Activated CD4-positive, alpha-beta T cell treated with anti-CD3 and anti-CD28 coated beads, Interleukin-2, amount 50 U/mL, for 16 hours (primary cell): ENCODE measurements at regions not wholly inside any gene's neighbourhood (a gene's known extent, or its start where the extent isn't known, plus 50 kb on each side); places are given as distances from the start of the nearest gene placed in this dataset.

Experiments
- DNase-seq: peaks from one replicate; pipeline ENCODE4 v3.0.0-alpha.2; 2020

DNA sequence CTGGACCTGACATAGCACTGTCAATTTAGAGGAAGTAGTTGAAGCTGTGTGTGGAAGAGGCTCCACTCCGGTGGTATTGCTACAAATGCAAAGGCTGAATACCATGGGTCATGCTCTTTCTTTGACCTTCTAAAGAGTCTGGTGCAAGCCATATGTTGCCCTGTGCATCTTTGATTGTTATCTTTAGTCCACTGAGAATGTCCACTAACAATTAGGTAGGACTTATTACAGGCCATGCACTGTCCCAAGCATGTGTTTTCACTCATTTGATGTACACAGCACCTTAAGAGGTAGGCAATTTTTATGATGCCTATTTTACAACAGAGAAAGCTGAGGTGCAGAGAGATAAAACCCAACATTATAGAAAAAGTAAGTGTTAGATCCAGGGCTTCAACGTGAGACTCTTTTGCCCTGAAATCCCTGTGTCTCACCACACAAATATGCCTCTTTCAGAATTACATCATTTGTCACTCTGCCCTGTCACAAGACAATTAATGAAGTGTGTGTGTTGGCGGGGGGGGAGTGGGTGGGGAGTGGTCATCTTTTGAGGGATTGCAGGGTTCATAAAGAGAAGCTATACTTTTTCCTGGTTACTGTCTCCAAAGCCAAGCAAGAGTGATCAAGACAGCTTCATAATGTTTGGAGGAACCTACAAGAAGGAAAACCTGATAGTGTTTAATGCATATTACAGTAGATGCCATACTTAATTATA is 637.6 kb upstream of the IGFBP3 start:
- no peak for DNase-seq

DNA sequence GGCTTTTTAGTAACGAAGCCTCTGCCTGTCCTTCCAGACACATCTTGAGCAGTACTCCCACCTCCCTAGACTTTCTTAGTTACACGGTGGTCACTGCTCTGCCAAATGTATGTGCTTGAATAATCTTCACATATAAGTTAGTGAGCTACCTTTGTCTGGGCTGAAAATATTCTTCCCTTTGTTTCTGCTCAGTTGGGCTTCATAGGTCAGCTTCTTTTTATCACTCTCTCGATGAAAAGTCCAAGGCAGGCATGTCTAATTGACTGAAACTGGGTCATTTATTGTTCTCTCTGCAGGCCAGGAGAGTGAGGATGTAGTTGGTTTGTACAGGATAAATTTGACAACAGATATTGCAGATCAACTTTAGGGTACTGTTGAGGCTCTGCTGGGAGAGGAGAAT is 636.7 kb upstream of the IGFBP3 start:
- no peak for DNase-seq

DNA sequence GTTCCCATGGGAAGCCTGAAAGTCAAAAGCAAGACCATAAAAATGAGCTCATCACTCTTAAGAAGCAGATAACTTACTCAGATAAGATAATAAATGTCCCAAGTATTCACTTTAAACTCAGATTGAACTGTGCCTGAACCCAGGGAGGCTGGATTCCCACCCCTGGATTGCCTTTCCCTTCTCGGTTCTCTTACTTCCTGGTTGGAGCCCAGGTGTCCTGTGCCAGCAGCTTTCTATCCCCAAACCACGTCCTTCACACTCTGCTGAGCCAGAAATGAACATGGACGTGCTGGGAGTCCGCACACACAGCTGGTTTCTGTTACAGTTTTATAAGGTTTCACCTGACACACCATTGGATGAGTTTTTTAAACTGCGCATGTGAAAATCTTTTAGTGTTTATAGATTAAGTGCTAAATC is 636.2 kb upstream of the IGFBP3 start:
- DNase-seq: no peak

DNA sequence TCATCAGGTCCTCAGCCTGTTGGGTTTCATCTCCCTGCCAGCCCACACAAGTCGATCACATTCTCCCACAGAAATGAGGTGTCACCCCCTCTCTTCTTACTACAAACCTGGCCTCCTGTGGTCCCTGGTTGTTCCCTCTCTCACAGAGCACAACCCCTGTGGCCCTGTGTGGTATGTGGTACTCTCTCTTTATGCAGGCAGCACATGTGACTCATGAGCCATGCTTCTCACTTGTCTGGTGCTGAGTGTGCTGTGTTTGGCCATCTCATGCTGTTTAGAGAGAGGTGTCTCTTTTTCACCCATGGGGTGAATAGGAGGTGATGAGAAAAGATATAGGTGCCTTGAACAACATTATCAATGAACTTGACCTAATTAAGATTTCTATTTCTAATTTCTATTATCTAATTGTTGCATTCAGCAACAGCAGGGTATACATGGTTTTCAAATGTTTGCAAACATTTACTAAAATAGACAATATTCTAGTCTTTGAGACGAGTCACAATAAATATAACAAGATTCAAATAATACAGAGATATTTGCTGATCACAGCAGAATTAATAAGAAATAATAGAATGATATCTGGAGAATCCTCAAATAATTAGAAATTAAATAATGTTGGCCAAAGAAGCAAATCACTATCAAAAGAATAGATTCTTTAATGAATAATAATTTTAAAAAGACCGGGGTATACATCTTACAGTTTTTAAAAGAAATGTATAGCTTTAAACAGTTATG is 633.8 kb upstream of the IGFBP3 start:
- no peak for DNase-seq

DNA sequence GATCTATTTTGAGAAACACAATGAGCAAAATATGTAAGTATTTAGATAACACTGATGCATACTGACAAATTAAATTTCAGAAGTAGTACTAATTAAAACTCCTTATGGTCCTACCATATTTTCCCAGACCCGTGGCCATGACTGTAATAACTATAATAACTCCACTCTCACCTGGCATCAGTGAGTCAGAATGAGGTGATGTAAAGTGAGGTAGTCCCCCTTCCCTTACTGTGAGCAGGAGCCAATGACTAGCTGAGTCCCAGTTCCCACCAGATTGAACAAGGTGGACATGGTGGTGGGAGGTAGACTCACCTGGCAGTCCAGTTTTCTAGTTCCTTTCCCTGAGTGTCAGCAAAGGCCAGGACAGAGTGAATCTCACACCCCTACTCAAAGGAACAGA is 630.5 kb upstream of the IGFBP3 start:
- DNase-seq: no peak

DNA sequence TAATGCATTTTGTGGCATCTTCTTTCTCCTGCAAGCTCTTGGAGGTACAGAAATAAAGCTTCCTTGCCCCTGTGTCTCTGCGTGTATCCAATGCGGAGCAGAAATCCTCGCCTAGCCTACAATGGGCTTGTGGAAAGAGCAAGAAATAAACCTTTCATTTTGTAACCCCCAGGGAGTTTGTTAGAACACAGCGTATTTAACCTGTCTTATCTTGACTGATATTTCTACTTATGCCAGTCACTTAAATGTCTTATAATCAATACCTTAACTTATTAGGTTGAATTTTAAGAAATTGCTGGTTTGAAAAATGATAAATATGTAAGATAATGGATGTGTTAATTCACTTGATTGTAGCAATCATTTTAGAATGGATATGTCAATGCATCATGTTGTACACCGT is 629.8 kb upstream of the IGFBP3 start:
- no peak for DNase-seq

DNA sequence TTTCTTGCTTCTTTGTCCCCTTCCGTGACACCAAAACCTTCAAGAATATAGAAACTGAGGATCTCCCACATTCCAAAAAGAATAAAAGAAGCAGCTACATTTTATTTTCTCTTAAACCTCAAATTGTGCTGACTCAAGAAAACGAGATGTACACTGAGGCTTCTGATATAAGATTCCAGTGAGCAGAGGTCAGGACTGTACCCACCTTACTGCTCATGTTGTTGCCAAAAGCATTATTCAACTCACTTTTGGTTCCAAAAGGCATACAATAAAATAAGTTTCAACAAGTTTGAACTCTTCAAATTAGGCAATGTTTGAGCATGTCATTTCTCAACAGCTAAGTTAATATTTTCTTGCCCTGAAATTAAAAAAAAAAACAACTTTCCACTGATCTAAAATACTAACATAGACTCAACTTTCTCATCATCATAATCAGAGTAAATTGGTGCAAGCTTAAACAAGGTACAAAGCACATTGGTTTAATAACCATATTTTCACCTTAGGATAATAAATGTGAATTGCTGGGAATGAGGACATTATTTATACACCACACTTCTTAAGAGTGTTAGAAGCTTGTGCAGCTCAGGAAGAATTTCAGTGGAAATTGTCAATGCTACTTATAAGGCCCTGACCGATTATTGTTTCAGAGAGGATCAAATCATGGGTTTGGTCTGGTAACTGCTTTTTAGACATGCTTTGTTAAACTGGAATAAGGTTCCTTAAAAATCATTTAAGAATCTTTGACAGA is 629.0 kb upstream of the IGFBP3 start:
- DNase-seq: no peak

DNA sequence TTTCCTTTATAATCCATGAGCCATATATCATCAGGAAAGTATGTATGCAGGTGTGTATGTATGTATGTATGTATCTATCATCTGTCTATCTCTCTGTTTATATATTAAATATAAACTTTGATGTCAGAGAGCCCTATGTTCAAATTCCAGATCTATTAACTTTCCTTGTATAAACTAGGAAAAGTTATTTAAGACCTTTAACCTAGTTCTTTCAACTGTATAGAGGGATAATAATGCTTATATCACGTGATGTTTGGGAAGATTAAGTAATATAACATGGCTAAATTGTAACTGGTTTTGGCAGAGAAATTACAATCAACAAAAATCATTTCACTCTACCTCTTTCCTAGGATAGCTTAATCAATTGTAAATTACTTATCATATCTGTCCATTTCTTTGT is 628.3 kb upstream of the IGFBP3 start:
- no peak for DNase-seq

DNA sequence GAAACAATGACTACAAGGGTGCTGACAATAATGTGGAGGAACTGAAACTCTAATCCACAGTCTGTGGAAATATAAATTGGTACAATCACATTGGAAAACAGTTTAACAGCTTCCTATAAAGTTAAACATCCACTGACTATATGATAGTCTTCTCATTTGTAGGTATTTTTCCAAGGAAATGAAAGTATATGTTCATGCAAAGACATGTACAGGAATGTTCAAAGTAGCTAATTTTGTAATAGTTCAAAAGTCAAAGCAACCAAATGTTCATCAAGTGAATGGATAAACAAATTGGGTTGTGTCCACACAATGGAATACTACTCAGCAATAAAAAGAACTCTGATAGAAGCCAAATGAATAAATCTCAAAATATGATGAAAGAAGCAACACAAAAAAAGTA is 626.0 kb upstream of the IGFBP3 start:
- DNase-seq: no peak

DNA sequence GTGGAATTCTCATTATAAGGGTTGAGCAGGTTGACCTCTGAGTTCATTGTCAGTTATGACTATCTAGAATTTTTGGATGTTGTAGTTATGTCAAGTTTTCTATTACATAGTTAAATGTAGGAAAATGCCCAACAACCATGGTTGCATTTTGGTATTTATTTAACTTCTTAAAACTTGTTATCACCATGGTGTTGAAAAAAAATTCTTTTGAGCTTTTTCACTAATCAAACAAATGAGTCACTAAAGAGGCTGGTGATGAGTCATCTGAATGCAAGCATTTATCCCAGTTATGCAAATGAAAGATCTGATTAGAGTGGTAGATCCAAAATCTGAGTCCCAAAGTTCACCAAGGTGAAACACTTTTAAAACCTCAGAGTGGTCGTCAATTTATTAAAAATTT is 624.7 kb upstream of the IGFBP3 start:
- no peak for DNase-seq

DNA sequence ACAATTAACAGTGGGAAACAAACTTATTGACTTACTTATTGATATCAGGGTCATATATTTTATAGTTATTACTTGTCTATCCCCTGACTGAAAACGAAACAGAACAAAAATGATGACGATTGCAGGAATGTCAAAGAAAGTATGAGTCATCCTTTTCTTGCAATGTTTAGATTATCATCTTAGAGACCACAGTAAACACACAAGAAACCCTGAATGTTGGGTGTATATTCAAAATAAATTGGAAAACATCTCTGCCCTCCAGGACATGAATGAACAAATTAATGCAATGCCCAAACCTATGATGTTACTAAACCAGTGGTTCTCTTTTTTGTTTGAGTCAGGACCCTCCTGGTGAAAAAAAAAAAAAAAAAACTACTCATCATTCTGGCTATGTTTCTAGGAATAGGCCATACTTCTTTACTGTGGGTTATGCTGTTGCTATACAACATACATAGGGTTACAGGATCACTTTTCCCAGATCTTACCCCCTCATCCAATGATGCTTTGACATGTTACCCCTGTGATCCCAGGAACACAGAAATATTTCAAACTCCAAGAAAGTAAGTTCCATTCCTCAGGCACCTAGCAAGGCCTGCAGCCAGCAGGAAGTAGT is 623.4 kb upstream of the IGFBP3 start:
- DNase-seq: peak; percentile 1

DNA sequence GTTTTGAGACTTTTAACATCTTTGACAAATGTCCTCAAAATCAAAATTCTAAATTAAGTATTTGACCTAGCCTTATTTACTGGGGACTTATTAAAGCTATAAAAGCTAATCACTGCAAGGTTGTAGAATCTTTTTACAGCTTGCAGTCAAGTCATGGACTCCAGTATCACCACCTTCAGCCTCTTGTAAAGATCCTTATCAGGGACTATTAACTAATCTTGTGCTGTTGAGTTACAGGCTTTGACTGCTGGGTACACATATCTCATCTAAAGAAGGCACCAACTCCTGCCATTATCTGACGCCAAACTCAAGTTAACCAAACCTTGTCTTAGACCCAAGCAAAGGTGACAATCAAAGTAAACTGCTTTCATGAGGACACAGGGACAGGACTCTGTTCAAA is 621.0 kb upstream of the IGFBP3 start:
- DNase-seq: no peak

DNA sequence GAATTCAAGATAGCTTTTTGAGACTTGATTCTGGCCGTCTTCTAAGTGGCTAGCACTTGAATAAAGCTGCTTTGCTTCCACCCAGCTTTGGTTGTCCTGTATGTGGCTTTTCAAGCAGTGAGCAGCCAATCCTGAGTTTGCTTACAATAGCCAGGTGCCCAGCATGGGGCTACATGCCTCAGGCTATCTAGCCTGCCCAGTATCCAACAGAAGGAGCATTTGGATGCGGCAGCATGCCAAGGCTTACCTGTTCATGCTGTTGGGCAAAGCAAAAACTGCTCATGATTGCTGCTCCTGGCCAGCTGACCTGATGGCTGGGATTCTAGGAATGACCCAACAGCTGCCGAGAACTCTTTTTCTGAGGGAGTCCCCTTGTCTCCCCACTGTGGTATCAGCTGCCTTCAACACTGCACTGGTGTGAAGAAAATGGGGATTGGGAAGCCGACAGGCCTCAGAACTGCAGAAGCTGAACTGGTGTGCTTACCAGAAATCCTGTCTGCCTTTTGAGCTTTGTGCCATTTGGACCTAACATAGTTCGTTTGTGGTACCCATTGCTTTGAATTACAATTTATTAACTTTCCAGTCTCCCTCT is 618.9 kb upstream of the IGFBP3 start:
- no peak for DNase-seq

DNA sequence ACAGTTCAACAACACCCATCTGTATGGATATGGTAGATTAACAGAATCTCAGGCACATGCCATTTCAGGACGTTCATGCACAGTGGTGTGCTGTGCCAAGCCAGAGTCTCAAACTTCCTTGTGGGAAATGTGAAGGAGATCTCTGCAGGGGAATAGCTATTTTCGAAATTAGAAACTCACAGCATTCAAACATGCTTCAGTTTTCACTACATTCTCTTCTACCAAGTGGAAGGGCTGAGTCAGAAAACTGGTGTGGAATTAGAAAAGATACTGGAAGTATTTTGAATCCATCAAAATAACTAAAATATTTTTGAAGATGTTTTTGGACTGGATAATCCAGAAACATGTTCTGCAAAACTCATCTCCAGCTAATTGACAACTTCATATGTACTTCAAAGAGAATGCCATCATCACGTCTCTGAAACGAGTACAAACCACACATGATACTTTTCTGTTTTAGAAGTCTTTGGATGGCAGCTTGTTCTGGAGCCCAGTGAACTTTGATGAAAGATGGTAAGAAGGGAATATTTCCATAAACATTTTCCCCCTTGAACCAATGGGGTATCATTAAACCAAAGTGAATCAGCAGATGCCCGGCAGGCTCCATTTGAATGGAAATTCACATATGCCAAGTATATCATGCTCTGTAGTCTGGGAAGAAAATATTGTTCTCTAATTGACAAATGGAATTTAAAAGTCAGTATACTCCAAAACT is 616.3 kb upstream of the IGFBP3 start:
- no peak for DNase-seq

DNA sequence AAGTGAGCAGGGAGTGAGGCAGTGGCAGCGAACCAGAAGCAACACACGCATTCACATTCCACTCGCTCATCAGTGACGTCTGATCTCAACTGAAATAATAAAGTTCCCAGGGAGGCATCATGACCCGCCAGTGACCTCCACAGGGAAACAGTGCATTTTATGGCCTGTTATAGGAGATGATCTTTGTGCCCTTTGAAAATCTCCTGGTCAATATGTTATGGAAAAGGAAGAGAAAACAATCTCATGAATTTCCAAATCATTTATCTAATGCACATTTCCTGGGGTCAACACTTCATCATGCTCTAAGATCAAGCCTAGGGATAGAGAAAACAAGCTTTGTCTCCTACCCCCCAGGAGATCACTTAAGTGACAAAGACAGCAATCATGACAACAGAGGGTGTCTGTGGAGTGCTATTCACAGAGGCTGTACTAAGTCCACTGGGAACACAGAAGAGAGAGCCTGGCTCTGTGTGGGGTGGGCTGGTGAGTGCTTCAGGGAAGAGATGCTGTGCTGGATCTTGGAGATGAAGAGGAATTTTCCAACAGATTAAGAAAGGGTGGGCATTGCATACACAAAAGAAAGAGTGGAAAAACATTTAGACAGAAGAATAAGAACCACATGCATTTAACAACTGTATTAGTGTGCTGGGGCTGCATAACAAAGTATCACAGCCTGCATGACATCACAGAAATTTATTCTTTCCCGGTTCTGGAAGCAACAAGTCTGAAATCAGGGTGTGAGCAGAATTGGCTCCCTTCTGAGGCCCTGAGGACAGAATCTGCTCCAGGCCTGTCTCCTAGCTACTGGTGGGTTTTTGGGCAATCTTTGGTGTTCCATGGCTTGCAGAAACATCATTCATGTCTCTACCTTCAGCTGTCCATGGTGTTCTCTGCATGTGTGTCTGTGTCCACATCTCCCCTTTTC is 613.9 kb upstream of the IGFBP3 start:
- DNase-seq: no peak

DNA sequence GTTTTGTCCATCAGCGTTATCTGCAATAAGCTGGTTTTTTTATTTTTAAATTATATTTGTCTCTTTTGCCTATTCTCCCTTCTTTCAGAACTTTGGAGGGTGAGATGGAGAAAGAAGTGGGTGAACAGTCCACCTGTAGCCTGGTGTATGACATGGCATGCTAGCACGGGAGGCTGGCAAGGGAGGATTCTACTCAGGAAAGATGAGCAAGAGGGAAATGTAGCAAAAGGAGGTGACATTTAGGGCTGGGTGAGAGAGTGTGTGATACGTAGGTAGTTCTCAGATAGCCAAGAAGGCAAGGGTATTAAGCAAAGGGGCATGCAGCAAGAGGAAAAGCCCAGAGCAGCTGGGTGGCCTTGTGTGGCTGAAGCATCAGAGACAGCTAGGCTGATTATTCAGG is 612.9 kb upstream of the IGFBP3 start:
- DNase-seq: no peak

DNA sequence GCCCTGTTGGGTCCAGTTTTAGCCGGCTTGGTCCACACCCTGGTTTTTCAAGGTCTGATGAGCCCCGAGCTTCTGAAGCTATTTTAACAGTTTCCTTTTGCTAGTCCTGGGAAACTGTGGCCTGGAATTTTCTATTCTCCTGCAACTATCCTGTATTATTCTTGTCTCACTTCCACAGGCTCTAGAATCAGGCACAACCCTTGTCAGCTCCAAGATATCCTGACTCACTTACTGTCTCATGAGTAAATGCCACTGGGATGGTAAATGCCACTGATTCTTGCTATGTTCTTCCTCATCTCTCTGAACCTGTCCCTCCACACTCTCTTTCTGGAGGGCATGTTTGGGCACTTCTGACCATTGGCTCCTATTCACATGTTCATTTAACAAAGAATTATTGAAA is 611.5 kb upstream of the IGFBP3 start:
- no peak for DNase-seq

DNA sequence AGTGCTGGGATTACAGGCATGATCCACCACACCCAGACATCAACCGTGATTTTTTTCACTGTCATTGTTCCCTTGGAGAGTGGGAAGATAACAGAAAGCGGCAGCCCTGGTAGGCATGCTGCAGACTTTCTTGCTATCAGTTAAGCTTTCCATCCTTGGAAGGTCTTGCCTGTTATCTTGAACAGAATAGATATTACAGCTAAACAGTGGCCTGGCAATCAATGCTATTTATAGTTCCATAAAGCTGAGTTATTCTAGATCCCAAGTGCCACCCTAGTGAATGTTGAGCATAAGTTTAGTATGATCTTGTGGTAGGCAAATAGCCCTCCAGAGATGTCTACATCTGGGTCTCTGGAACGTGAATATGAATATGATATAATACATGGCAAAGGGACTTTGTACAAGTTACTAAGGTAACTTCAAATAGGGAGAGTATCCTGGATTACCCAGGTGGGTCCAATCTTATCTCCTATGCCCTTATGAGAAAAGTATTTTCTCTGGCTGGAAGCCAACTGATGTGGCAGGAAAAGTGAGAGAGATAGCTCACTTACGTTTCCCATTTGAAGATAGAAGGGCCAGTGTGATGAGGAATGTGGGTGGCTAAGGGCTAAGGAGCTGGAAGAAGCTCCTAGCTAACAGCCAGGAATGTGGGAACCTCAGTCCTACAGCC is 609.1 kb upstream of the IGFBP3 start:
- DNase-seq: no peak

DNA sequence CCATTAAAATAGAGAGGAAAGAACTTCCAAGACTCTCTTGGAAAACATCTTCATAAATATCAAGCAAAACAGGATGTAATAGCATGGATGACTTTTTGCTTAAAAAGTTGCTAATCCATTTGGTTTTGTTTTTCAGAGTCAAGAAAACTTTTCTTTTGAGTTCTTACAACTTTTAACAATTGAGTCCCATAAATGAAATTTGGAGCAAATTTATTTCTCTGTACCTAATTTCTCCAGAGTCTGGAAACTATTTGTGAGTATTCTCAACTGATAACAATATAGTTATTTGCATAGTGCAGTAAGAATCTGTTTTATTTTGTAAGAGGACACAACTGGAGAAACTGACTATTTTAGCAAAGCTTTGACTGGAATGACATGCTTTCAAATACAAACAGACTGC is 606.3 kb upstream of the IGFBP3 start:
- no peak for DNase-seq

DNA sequence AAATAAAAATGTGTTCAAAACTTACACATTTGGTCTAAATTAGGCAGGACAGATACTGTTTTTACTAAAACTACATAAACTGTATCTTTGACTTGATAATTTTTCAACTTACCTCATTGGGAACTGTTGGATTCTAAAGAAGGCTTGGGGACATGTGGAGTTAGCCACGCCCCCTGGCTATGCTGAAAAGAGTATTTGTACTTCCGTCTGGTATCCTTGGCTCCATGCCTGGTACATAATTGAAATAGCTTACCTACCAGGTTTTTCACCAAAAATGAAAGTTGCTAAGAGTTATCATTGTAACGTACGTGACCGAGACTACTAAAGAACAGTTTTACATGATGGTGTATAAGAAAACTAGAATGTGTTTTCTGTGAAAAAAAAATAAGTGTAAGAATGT is 604.8 kb upstream of the IGFBP3 start:
- no peak for DNase-seq

DNA sequence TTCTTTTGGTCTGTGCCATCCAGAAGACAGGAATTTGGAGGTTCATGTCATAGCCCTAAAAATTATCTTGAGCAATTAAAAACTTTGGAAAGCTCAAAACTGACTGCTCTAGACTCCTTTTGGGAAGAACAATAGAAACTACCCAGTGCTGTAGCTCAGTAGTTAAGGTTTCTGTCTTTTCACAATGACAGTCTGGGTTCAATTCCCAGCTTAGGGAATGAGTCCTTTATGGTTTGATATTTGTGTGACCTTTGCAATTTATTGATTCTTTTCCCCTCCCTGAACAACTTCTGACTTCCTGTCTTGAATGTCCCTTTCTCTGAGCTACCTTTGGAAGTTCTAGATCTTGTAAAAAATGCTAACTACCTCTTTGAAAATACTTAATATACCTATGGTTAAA is 603.3 kb upstream of the IGFBP3 start:
- DNase-seq: no peak
